Amniotic epithelial cell (primary cell): ENCODE measurements at regions not wholly inside any gene's neighbourhood (a gene's known extent, or its start where the extent isn't known, plus 50 kb on each side); places are given as distances from the start of the nearest gene placed in this dataset.
"Not testable (repeated sequence)": the region's sequence is repeated elsewhere in the genome, so short reads cannot be mapped to it uniquely, and the experiment has no call there.

ENCODE experiments used
- DNase-seq: peaks from one replicate; pipeline ENCODE4 v3.0.0-alpha.2; 2010; ENCODE audit warnings: low read depth

- no peak for DNase-seq
These were observed 60.3 kb upstream of the GPC1 start for GRCh38 chr2:240375024-240375645.

GRCh38 chr2:240376739-240377138, 58.7 kb upstream of the GPC1 start:
- no peak for DNase-seq

DNA sequence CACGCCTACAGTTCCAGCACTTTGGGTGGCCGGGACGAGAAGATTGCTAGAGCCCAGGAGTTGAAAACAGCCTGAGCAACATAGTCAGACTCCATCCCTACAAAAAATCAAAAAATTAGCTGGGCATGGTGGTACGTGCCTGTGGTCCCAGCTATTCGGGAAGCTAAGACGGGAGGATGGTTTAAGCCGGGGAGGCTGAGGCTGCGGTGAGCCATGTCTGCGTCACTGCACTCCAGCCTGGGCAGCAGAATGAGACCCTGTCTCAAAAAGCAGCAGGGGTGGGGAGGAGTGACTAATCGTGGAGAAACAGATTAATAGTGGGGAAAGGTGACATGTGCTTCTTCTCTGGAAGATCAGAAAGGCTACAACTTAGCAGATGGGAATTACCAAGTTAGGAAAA, 58.1 kb upstream of the GPC1 start:
- DNase-seq: no peak

GRCh38 chr2:240379089-240379636, 56.3 kb upstream of the GPC1 start:
- no peak for DNase-seq

GRCh38 chr2:240383099-240383758, 52.2 kb upstream of the GPC1 start:
- DNase-seq: no peak

DNA sequence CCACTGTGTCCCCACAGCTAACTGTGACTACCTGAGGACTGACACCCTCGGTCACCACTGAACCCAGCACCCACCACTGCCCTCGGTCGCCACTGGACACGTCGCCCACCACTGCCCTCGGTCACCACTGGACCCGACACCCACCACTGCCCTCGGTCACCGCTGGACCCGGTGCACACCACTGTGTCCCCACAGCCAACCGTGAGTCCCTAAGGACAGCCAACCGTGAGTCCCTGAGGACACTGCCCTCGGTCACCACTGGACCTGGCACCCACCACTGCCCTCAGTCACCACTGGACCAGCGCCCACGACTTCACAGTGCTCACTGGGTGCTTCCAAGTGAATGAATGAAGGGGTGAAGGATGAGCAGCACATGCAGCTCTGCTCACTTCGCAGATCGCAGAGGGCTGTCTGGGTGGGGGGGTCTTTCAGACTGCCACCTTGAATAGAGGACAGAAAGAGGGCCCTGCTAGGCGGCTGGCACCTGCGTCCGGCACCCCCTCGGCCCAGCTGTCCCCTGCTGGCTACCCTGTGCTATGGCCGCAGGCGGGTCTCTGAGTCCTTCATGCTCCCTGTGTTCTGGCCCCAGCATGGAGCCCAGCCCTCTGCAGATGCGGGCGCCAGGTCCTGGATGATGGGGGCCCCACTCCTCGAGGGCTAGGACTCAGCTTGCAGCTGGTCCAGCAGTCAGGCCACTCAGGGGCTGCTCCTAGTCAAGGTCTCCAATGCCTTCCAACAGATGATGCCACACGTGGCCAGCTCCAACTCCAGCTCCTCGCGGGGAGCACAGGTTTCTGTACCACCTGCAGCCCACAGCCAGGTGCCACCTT, 51.4 kb upstream of the GPC1 start:
- DNase-seq: no peak

GRCh38 chr2:240384711-240385450, 50.6 kb upstream of the GPC1 start:
- no peak for DNase-seq

- not testable (repeated sequence) for DNase-seq
These were observed 49.9 kb upstream of the GPC1 start for GRCh38 chr2:240385451-240386161.
